GM23338 (cell line): ENCODE measurements at regions not wholly inside any gene's neighbourhood (a gene's known extent, or its start where the extent isn't known, plus 50 kb on each side); places are given as distances from the start of the nearest gene placed in this dataset.
A peak's percentile ranks its signal among the peaks of the same experiment; 100 is the strongest.

Source experiments
- ATAC-seq: fragments of 200-7000 bp; cut with Tn5 transposase; 3 replicates; pipeline ENCODE4 v1.9.1; 2020
- DNase-seq: peaks from one replicate; pipeline ENCODE4 v3.0.0-alpha.2; 2015; ENCODE audit warnings: low spot score
- H2AFZ ChIP-seq: fragments of 200-600 bp; sonication (generic); 2 replicates; pipeline ENCODE4 v1.8.0; 2016; ENCODE audit warnings: antibody characterized with exemption, mild to moderate bottlenecking, moderate library complexity
- H3F3A ChIP-seq: fragments of 200-600 bp; sonication (generic); replicated peaks from 2 replicates; pipeline ENCODE4 v1.8.0; 2017; ENCODE audit warnings: antibody characterized with exemption, mixed run types, low read depth
- H3K27ac ChIP-seq: fragments of 200-600 bp; sonication (generic); 2 replicates; pipeline ENCODE4 v1.6.1; 2016; ENCODE audit warnings: low read depth
- H3K27me3 ChIP-seq: fragments of 200-600 bp; sonication (generic); 2 replicates; pipeline ENCODE4 v1.8.0; 2016; ENCODE audit warnings: mild to moderate bottlenecking, mixed run types, moderate library complexity; ENCODE audit not compliant: insufficient read depth
- H3K36me3 ChIP-seq: fragments of 200-600 bp; sonication (generic); 2 replicates; pipeline ENCODE4 v1.8.0; 2016; ENCODE audit warnings: mild to moderate bottlenecking; ENCODE audit not compliant: insufficient read depth
- H3K4me1 ChIP-seq: fragments of 200-600 bp; sonication (generic); 2 replicates; pipeline ENCODE4 v1.8.0; 2016; ENCODE audit warnings: mild to moderate bottlenecking, moderate library complexity; ENCODE audit not compliant: insufficient read depth
- H3K4me2 ChIP-seq: fragments of 200-600 bp; sonication (generic); 2 replicates; pipeline ENCODE4 v1.7.1; 2017; ENCODE audit warnings: mixed run types
- H3K4me3 ChIP-seq: fragments of 200-600 bp; sonication (generic); 2 replicates; pipeline ENCODE4 v1.6.1; 2016; ENCODE audit warnings: mixed run types
- H3K79me2 ChIP-seq: fragments of 200-600 bp; sonication (generic); replicated peaks from 2 replicates; pipeline ENCODE4 v1.8.0; 2017; ENCODE audit warnings: mild to moderate bottlenecking; ENCODE audit not compliant: insufficient read depth
- H3K9me2 ChIP-seq: fragments of 200-600 bp; sonication (generic); 2 replicates; pipeline ENCODE4 v1.8.0; 2017; ENCODE audit not compliant: insufficient read depth
- H4K20me1 ChIP-seq: fragments of 200-600 bp; sonication (generic); replicated peaks from 2 replicates; pipeline ENCODE4 v1.8.0; 2017; ENCODE audit warnings: mild to moderate bottlenecking; ENCODE audit not compliant: insufficient read depth
- H3K27ac Mint-ChIP-seq: 2 replicates; pipeline ENCODE4 v1.8.0; 2020; ENCODE audit warnings: inconsistent platforms, mild to moderate bottlenecking, moderate library complexity, mixed read lengths
- H3K27me3 Mint-ChIP-seq: 3 replicates; pipeline ENCODE4 v1.8.0; 2022; ENCODE audit warnings: low read depth, mild to moderate bottlenecking, moderate library complexity, mixed read lengths, inconsistent platforms; ENCODE audit not compliant: insufficient read depth, poor library complexity
- H3K36me3 Mint-ChIP-seq: 3 replicates; pipeline ENCODE4 v1.8.0; 2021; ENCODE audit warnings: low read depth, mild to moderate bottlenecking, inconsistent platforms, moderate library complexity, mixed read lengths
- H3K4me1 Mint-ChIP-seq: 3 replicates; pipeline ENCODE4 v1.8.0; 2020; ENCODE audit warnings: mild to moderate bottlenecking, inconsistent platforms, mixed read lengths
- H3K4me3 Mint-ChIP-seq: 3 replicates; pipeline ENCODE4 v1.8.0; 2021; ENCODE audit warnings: moderate library complexity, mild to moderate bottlenecking, inconsistent platforms, mixed read lengths
- H3K9me3 Mint-ChIP-seq: 3 replicates; pipeline ENCODE4 v1.8.0; 2020; ENCODE audit warnings: moderate library complexity, mild to moderate bottlenecking, inconsistent platforms, mixed read lengths
- JUNB ChIP-seq: IDR thresholded peaks from one replicate; pipeline ENCODE4 v1.6.1; 2016; ENCODE audit warnings: antibody characterized with exemption; ENCODE audit not compliant: unreplicated experiment
- ZNF114 ChIP-seq: fragments of 250-450 bp; sonication (Bioruptor Pico); IDR thresholded peaks from 2 replicates; pipeline ENCODE4 v1.5.0; 2020; ENCODE audit warnings: mild to moderate bottlenecking, moderate library complexity
- ZNF331 ChIP-seq: fragments of 250-450 bp; sonication (Bioruptor Pico); IDR thresholded peaks from 2 replicates; pipeline ENCODE4 v1.5.0; 2020; ENCODE audit warnings: low read depth, mild to moderate bottlenecking, moderate library complexity
- TF ChIP-seq, protein P1 (sequence below): IDR thresholded peaks from 2 replicates; pipeline ENCODE4 v1.6.1; 2016; ENCODE audit warnings: antibody characterized with exemption
- TF ChIP-seq, protein P2 (sequence below): fragments of 250-450 bp; sonication (Bioruptor Pico); IDR thresholded peaks from 2 replicates; pipeline ENCODE4 v1.5.0; 2020; ENCODE audit warnings: mild to moderate bottlenecking, moderate library complexity
- TF ChIP-seq, protein P3 (sequence below), 2 experiments: fragments of 200-600 bp in 1 of 2; sonication (generic) in 1 of 2; conservative IDR thresholded peaks; 2 replicates each; pipeline versions ENCODE4 v1.5.1 to v1.6.1; 2016 to 2017; ENCODE audit warnings: antibody characterized with exemption in 2 of 2, low read depth in 2 of 2, mild to moderate bottlenecking in 2 of 2, moderate library complexity in 1 of 2

DNA sequence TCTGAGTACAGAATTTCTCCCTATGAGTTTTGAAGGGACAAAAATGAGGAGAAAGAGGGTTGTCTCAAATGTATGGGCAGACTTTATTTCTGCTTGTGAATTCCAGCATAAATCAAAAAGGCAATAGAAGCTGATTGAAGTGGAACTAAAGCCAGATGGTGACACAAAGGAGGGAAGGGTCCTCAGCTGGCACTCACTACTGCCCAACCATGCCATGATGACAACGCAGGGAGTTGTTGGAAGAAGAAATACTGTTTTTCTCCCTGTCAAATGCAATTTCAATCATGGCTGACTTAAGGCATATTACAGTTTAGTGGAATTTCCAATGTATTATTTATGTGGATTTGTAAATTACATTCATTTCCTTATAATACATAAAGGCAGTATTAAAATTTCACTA is 805.8 kb downstream of the ADGRL2 start (continued):
- TF ChIP-seq, protein P1, sequence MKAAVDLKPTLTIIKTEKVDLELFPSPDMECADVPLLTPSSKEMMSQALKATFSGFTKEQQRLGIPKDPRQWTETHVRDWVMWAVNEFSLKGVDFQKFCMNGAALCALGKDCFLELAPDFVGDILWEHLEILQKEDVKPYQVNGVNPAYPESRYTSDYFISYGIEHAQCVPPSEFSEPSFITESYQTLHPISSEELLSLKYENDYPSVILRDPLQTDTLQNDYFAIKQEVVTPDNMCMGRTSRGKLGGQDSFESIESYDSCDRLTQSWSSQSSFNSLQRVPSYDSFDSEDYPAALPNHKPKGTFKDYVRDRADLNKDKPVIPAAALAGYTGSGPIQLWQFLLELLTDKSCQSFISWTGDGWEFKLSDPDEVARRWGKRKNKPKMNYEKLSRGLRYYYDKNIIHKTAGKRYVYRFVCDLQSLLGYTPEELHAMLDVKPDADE, result no peak

DNA sequence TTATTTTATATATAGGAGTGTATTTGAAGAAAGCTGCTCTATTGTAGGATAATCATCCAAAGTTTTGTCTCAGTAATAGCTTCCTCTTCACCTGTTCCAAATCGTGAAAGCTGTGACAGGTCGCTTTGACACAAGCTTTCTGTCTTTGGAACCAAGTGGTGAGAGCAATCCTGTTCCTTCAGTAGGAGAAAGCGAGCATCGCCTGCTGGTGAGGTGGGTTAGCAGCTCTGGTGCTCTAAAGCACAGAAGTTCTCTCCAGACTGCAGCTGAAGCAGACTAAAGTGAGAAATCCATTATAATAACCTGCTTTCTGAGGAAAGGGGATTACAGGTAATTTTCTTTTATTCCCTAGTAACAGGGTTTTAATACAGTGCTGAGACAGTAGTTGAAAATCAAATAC is 803.8 kb downstream of the ADGRL2 start:
- ATAC-seq, result peak; percentile 88
- no peaks in the 10 kb centered on the region for H3K36me3 ChIP-seq
- H3K27ac ChIP-seq, result no peak overlapping the region

DNA sequence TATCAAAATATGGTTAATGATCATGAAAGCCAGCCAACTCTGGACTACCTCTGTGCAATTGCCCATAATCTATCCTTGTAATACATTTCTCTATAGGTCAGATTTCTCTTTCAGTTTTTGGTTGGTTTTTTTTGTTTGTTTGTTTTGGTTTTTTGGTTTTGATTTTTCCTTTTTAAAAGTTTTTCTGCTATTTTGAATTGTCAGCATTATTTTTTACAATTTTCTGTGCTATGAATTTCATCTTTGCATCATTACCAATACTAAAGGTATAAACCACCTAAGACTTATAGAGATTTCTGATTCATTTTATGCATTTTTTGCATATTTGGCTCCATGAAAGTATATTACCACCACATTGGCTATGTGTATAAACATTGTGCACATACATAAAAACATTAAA is 799.6 kb downstream of the ADGRL2 start:
- Mint-ChIP-seq H3K4me3 (no peak overlapping the region), H3K27me3 (no peaks in the 10 kb centered on the region), H3K27ac (no peak overlapping the region), H3K4me1 (peaks cover 24% of the 10 kb centered on the region), H3K9me3 (no peaks in the 10 kb centered on the region; the same call in 2 of the 3 replicates), H3K36me3 (no peaks in the 10 kb centered on the region)
- no peaks in the 10 kb centered on the region for H4K20me1 ChIP-seq
- no peaks in the 10 kb centered on the region for H3K9me2 ChIP-seq
- H3K4me1 ChIP-seq, result peaks cover 10% of the 10 kb centered on the region; the same call in 1 of the 2 replicates
- DNase-seq, result no peak
- no peak overlapping the region for H2AFZ ChIP-seq
- no peaks in the 10 kb centered on the region for H3K79me2 ChIP-seq
- no peaks in the 10 kb centered on the region for H3K27me3 ChIP-seq
- no peak overlapping the region for H3K27ac ChIP-seq
- ATAC-seq, result no peak
- no peak overlapping the region for H3K4me3 ChIP-seq
- no peaks in the 10 kb centered on the region for H3K36me3 ChIP-seq
- H3K4me2 ChIP-seq, result no peak overlapping the region
- no peaks in the 10 kb centered on the region for H3F3A ChIP-seq
- TF ChIP-seq JUNB (no peak), ZNF331 (CRISPR knock-in tag) (no peak)
- TF ChIP-seq, protein P2, sequence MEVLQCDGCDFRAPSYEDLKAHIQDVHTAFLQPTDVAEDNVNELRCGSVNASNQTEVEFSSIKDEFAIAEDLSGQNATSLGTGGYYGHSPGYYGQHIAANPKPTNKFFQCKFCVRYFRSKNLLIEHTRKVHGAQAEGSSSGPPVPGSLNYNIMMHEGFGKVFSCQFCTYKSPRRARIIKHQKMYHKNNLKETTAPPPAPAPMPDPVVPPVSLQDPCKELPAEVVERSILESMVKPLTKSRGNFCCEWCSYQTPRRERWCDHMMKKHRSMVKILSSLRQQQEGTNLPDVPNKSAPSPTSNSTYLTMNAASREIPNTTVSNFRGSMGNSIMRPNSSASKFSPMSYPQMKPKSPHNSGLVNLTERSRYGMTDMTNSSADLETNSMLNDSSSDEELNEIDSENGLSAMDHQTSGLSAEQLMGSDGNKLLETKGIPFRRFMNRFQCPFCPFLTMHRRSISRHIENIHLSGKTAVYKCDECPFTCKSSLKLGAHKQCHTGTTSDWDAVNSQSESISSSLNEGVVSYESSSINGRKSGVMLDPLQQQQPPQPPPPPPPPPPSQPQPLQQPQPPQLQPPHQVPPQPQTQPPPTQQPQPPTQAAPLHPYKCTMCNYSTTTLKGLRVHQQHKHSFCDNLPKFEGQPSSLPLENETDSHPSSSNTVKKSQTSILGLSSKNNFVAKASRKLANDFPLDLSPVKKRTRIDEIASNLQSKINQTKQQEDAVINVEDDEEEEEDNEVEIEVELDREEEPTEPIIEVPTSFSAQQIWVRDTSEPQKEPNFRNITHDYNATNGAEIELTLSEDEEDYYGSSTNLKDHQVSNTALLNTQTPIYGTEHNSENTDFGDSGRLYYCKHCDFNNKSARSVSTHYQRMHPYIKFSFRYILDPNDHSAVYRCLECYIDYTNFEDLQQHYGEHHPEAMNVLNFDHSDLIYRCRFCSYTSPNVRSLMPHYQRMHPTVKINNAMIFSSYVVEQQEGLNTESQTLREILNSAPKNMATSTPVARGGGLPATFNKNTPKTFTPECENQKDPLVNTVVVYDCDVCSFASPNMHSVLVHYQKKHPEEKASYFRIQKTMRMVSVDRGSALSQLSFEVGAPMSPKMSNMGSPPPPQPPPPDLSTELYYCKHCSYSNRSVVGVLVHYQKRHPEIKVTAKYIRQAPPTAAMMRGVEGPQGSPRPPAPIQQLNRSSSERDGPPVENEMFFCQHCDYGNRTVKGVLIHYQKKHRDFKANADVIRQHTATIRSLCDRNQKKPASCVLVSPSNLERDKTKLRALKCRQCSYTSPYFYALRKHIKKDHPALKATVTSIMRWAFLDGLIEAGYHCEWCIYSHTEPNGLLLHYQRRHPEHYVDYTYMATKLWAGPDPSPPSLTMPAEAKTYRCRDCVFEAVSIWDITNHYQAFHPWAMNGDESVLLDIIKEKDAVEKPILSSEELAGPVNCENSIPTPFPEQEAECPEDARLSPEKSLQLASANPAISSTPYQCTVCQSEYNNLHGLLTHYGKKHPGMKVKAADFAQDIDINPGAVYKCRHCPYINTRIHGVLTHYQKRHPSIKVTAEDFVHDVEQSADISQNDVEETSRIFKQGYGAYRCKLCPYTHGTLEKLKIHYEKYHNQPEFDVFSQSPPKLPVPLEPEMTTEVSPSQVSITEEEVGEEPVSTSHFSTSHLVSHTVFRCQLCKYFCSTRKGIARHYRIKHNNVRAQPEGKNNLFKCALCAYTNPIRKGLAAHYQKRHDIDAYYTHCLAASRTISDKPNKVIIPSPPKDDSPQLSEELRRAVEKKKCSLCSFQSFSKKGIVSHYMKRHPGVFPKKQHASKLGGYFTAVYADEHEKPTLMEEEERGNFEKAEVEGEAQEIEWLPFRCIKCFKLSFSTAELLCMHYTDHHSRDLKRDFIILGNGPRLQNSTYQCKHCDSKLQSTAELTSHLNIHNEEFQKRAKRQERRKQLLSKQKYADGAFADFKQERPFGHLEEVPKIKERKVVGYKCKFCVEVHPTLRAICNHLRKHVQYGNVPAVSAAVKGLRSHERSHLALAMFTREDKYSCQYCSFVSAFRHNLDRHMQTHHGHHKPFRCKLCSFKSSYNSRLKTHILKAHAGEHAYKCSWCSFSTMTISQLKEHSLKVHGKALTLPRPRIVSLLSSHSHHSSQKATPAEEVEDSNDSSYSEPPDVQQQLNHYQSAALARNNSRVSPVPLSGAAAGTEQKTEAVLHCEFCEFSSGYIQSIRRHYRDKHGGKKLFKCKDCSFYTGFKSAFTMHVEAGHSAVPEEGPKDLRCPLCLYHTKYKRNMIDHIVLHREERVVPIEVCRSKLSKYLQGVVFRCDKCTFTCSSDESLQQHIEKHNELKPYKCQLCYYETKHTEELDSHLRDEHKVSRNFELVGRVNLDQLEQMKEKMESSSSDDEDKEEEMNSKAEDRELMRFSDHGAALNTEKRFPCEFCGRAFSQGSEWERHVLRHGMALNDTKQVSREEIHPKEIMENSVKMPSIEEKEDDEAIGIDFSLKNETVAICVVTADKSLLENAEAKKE (CRISPR knock-in tag), result no peak

More for the DNA sequence above, 803.8 kb downstream of the ADGRL2 start:
- peak; percentile 68 for DNase-seq
- Mint-ChIP-seq H3K27ac (no peak overlapping the region), H3K27me3 (no peaks in the 10 kb centered on the region), H3K4me3 (no peak overlapping the region), H3K4me1 (peaks cover 4% of the 10 kb centered on the region; the same call in 1 of the 3 replicates), H3K9me3 (no peaks in the 10 kb centered on the region; the same call in 2 of the 3 replicates), H3K36me3 (no peaks in the 10 kb centered on the region)
- Histone ChIP-seq H3F3A (no peaks in the 10 kb centered on the region), H3K27me3 (no peaks in the 10 kb centered on the region), H3K4me1 (no peaks in the 10 kb centered on the region), H3K9me2 (no peaks in the 10 kb centered on the region), H3K4me3 (no peak overlapping the region), H4K20me1 (no peaks in the 10 kb centered on the region), H3K79me2 (no peaks in the 10 kb centered on the region), H3K4me2 (no peak overlapping the region), H2AFZ (no peak overlapping the region)
- no peak for TF ChIP-seq ZNF114 (CRISPR knock-in tag)
- TF ChIP-seq, protein P3, sequence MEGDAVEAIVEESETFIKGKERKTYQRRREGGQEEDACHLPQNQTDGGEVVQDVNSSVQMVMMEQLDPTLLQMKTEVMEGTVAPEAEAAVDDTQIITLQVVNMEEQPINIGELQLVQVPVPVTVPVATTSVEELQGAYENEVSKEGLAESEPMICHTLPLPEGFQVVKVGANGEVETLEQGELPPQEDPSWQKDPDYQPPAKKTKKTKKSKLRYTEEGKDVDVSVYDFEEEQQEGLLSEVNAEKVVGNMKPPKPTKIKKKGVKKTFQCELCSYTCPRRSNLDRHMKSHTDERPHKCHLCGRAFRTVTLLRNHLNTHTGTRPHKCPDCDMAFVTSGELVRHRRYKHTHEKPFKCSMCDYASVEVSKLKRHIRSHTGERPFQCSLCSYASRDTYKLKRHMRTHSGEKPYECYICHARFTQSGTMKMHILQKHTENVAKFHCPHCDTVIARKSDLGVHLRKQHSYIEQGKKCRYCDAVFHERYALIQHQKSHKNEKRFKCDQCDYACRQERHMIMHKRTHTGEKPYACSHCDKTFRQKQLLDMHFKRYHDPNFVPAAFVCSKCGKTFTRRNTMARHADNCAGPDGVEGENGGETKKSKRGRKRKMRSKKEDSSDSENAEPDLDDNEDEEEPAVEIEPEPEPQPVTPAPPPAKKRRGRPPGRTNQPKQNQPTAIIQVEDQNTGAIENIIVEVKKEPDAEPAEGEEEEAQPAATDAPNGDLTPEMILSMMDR (conservative IDR thresholded peaks at IDR 0.05; ENCODE audit: low read depth in 2 of 2), result peak; percentile 32 to 52; a peak in 3 of 4 replicates
